ENCODE measurements at regions not wholly inside any gene's neighbourhood (a gene's known extent, or its start where the extent isn't known, plus 50 kb on each side); places are given as distances from the start of the nearest gene placed in this dataset.

- TF ChIP-seq POLR2AphosphoS5 (IDR thresholded peaks at IDR 0.05), result no peak
- no peak for TF ChIP-seq CTCF (IDR thresholded peaks at IDR 0.05; ENCODE audit: poor library complexity, severe bottlenecking)
Measured at GRCh38 chrX:51837921-51838320, 55.5 kb upstream of the MAGED1 start.

Measured in neural cell (in vitro differentiated cells).